WTC11 (cell line): ENCODE measurements at regions not wholly inside any gene's neighbourhood (a gene's known extent, or its start where the extent isn't known, plus 50 kb on each side); places are given as distances from the start of the nearest gene placed in this dataset.

Source experiments
- FOXJ3 ChIP-seq: sonication (generic); formaldehyde crosslinking; IDR thresholded peaks from 2 replicates; pipeline ENCODE4 v1.9.0; 2021; ENCODE audit warnings: missing genetic modification reagents, mild to moderate bottlenecking, borderline replicate concordance
- TF ChIP-seq, protein P1 (sequence below): sonication (generic); formaldehyde crosslinking; IDR thresholded peaks from 2 replicates; pipeline ENCODE4 v1.8.0; 2022; ENCODE audit warnings: mild to moderate bottlenecking, missing genetic modification reagents
- TF ChIP-seq, protein P2 (sequence below): fragments of 200-600 bp; IDR thresholded peaks from 2 replicates; pipeline ENCODE4 v1.8.0; 2022; ENCODE audit warnings: antibody characterized with exemption

DNA sequence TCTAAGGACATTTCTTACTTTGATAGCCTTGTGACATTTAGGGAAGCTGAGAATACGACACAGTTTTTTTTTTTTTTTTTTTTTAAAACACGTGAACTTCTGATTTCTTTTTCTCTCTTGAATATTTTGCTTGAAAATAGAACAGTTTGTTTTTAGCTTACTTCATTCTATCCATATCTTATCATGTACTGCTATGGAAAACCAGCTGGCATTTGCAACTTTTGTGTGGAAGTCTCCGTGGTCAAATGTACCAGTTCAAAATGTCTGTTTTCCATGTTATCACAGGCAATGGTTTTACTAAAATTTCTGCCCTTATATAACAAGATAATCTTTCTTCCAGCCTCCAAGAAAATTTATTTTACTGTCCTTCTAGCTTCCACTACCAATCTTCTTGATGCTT is 821.6 kb downstream of the DNAJB9 start:
- no peak for TF ChIP-seq FOXJ3
- TF ChIP-seq, protein P1, sequence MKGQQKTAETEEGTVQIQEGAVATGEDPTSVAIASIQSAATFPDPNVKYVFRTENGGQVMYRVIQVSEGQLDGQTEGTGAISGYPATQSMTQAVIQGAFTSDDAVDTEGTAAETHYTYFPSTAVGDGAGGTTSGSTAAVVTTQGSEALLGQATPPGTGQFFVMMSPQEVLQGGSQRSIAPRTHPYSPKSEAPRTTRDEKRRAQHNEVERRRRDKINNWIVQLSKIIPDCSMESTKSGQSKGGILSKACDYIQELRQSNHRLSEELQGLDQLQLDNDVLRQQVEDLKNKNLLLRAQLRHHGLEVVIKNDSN (CRISPR knock-in tag), result no peak
- TF ChIP-seq, protein P2, sequence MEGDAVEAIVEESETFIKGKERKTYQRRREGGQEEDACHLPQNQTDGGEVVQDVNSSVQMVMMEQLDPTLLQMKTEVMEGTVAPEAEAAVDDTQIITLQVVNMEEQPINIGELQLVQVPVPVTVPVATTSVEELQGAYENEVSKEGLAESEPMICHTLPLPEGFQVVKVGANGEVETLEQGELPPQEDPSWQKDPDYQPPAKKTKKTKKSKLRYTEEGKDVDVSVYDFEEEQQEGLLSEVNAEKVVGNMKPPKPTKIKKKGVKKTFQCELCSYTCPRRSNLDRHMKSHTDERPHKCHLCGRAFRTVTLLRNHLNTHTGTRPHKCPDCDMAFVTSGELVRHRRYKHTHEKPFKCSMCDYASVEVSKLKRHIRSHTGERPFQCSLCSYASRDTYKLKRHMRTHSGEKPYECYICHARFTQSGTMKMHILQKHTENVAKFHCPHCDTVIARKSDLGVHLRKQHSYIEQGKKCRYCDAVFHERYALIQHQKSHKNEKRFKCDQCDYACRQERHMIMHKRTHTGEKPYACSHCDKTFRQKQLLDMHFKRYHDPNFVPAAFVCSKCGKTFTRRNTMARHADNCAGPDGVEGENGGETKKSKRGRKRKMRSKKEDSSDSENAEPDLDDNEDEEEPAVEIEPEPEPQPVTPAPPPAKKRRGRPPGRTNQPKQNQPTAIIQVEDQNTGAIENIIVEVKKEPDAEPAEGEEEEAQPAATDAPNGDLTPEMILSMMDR, result no peak
